GM21737 (cell line): ENCODE measurements at regions not wholly inside any gene's neighbourhood (a gene's known extent, or its start where the extent isn't known, plus 50 kb on each side); places are given as distances from the start of the nearest gene placed in this dataset.

ENCODE experiments used
- ATAC-seq: cut with Tn5 transposase; IDR thresholded peaks from one replicate; pipeline ENCODE4 v1.9.1; 2021; ENCODE audit warnings: mild to moderate bottlenecking, moderate library complexity; ENCODE audit not compliant: unreplicated experiment

- ATAC-seq = no peak
Measured at GRCh38 chr14:99006276-99006675, 265.7 kb downstream of the BCL11B start.

- no peak for ATAC-seq
Measured at GRCh38 chr14:99007795-99008194, 264.2 kb downstream of the BCL11B start.

GRCh38 chr14:99009871-99010270 is 262.1 kb downstream of the BCL11B start:
- no peak for ATAC-seq

- ATAC-seq = no peak
Measured at GRCh38 chr14:99011385-99011784, 260.6 kb downstream of the BCL11B start.

GRCh38 chr14:99012703-99013102 is 259.3 kb downstream of the BCL11B start:
- no peak for ATAC-seq

GRCh38 chr14:99015833-99016232 is 256.2 kb downstream of the BCL11B start:
- no peak for ATAC-seq

GRCh38 chr14:99023371-99023770 is 248.6 kb downstream of the BCL11B start:
- ATAC-seq = no peak

GRCh38 chr14:99024926-99025325 is 247.1 kb downstream of the BCL11B start:
- no peak for ATAC-seq

GRCh38 chr14:99025418-99025817 is 246.6 kb downstream of the BCL11B start:
- ATAC-seq = no peak

- no peak for ATAC-seq
Measured at GRCh38 chr14:99026471-99026870, 245.5 kb downstream of the BCL11B start.

GRCh38 chr14:99028041-99028440 is 244.0 kb downstream of the BCL11B start:
- ATAC-seq = no peak

GRCh38 chr14:99028521-99028920 is 243.5 kb downstream of the BCL11B start:
- ATAC-seq = no peak

- ATAC-seq = no peak
Measured at GRCh38 chr14:99029145-99029915, 242.7 kb downstream of the BCL11B start.

- ATAC-seq = no peak
Measured at GRCh38 chr14:99029916-99030305, 242.1 kb downstream of the BCL11B start.

- no peak for ATAC-seq
Measured at GRCh38 chr14:99030454-99030853, 241.5 kb downstream of the BCL11B start.

- ATAC-seq = no peak
Measured at GRCh38 chr14:99032759-99033158, 239.2 kb downstream of the BCL11B start.

- no peak for ATAC-seq
Measured at GRCh38 chr14:99033951-99034350, 238.0 kb downstream of the BCL11B start.

- no peak for ATAC-seq
Measured at GRCh38 chr14:99034711-99035171, 237.3 kb downstream of the BCL11B start.

- ATAC-seq = no peak
Measured at GRCh38 chr14:99035268-99035667, 236.7 kb downstream of the BCL11B start.

- no peak for ATAC-seq
Measured at GRCh38 chr14:99035712-99036610, 236.0 kb downstream of the BCL11B start.

GRCh38 chr14:99036611-99037293 is 235.2 kb downstream of the BCL11B start:
- no peak for ATAC-seq
